Caco-2 (cell line): ENCODE measurements at regions not wholly inside any gene's neighbourhood (a gene's known extent, or its start where the extent isn't known, plus 50 kb on each side); places are given as distances from the start of the nearest gene placed in this dataset.

Experiments
- BruUV-seq: library from RNA; stranded (reverse); fragments of 400-500 nt; replicated peaks from 2 replicates; lab custom pipeline; 2021; lab: Mats Ljungman, UMichigan
- CTCF ChIA-PET: fragments of 300-600 bp; sonication (Branson Sonifier 250); formaldehyde crosslinking; loops from one replicate; lab custom pipeline; 2022; ENCODE audit warnings: antibody characterized with exemption; lab: Charles Lee
- POLR2A ChIA-PET: fragments of 300-600 bp; sonication (Branson Sonifier 250); formaldehyde crosslinking; loops from one replicate; lab custom pipeline; 2022; ENCODE audit warnings: antibody characterized with exemption; lab: Charles Lee
- DNase-seq, 2 experiments: peaks; one replicate each; pipeline versions ENCODE4 v3.0.0 to v3.0.0-alpha.2; 2020 to 2022
- H3K27me3 ChIP-seq: replicated peaks from 2 replicates; pipeline ENCODE4 v1.6.0; 2011; ENCODE audit warnings: low read length; ENCODE audit not compliant: control insufficient read depth, insufficient read depth
- H3K36me3 ChIP-seq: 2 replicates; pipeline ENCODE4 v1.5.1; 2011; ENCODE audit warnings: low read length; ENCODE audit not compliant: control insufficient read depth, insufficient read depth
- H3K4me1 ChIP-seq: fragments of 250-450 bp; sonication (Bioruptor Pico); 2 replicates; pipeline ENCODE4 v1.5.1; 2020; ENCODE audit warnings: mild to moderate bottlenecking
- H3K4me3 ChIP-seq: 2 replicates; pipeline ENCODE4 v1.5.1; 2011; ENCODE audit warnings: low read depth, mild to moderate bottlenecking, control low read depth, low read length
- H3K9me3 ChIP-seq: fragments of 250-450 bp; sonication (Bioruptor Pico); 2 replicates; pipeline ENCODE4 v1.5.1; 2020; ENCODE audit warnings: mild to moderate bottlenecking, moderate library complexity
- H3K27ac Mint-ChIP-seq: one replicate; pipeline ENCODE4 v1.8.0; 2022; ENCODE audit warnings: mixed read lengths; ENCODE audit not compliant: unreplicated experiment
- H3K27me3 Mint-ChIP-seq: one replicate; pipeline ENCODE4 v1.8.0; 2022; ENCODE audit warnings: mixed read lengths; ENCODE audit not compliant: insufficient read depth, unreplicated experiment
- H3K36me3 Mint-ChIP-seq: one replicate; pipeline ENCODE4 v1.8.0; 2022; ENCODE audit warnings: mild to moderate bottlenecking, mixed read lengths; ENCODE audit not compliant: insufficient read depth, unreplicated experiment
- H3K4me1 Mint-ChIP-seq: one replicate; pipeline ENCODE4 v1.8.0; 2022; ENCODE audit warnings: low read depth, mixed read lengths; ENCODE audit not compliant: unreplicated experiment
- H3K4me3 Mint-ChIP-seq: one replicate; pipeline ENCODE4 v1.8.0; 2022; ENCODE audit warnings: mild to moderate bottlenecking, moderate library complexity, mixed read lengths; ENCODE audit not compliant: unreplicated experiment
- H3K9me3 Mint-ChIP-seq: one replicate; pipeline ENCODE4 v1.8.0; 2022; ENCODE audit warnings: mixed read lengths; ENCODE audit not compliant: unreplicated experiment
- intact Hi-C: fragments of 100-400 bp; cut with micrococcal nuclease; formaldehyde crosslinking; loops from one replicate; pipeline ENCODE4 v1.10.0; 2022; ENCODE audit not compliant: unreplicated experiment
- TF ChIP-seq, protein P1 (sequence below), 2 experiments: fragments of 200-600 bp in 1 of 2; IDR thresholded peaks; 1 replicate in 1 of 2; 2 replicates in 1 of 2; pipeline versions ENCODE4 v1.5.1 to v1.8.0; 2011 to 2022; ENCODE audit warnings: antibody characterized with exemption in 1 of 2, control low read depth in 1 of 2, inconsistent platforms in 1 of 2, low read depth in 1 of 2, low read length in 1 of 2, mild to moderate bottlenecking in 1 of 2, moderate library complexity in 1 of 2; ENCODE audit not compliant: insufficient read depth in 1 of 2, severe bottlenecking in 1 of 2, unreplicated experiment in 1 of 2

DNA sequence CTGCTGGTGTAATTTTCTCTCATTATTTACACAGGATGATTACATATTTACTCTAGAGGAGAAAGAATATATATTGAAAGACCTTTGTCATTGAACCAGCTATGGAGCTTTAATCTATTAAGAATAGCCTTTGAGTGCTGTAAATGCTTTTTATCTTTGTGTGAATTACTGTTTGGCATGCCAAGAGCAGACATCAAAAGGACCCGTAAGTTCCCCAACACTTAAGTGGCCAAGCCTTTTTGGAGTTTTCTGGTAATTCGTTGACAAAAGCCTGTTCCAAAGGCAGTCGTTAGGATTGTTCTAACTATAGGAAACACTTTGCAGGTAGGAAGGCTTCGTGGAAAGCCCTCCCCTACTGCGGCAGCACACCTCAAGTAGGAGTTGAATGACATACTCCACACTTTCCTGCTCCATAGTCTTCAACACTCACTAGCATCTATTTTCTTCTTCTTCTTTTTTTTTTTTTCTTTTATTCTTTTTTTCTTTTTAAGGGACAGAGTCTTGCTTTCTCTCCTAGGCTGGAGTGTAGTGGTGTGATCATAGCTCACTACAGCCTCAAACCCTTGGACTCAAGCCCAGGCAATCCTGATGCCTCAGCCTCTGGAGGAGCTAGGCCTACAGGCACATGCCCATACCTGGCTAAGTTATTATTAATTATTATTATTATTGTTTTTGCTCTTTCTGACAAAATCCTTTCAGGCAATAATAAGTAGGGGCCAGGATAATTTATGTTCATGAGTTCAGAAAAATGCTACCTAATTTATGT, 98.6 kb downstream of the SUCNR1 start:
- Histone ChIP-seq H3K4me3 (no peak overlapping the region), H3K36me3 (no peaks in the 10 kb centered on the region), H3K4me1 (peaks cover 62% of the 10 kb centered on the region), H3K27me3 (no peaks in the 10 kb centered on the region), H3K9me3 (0 out of 2 replicates have a peak, but pooled peaks cover 3% of the 10 kb centered on the region)
- BruUV-seq: TSS peak; percentile 75
- intact Hi-C loops: loop anchor here (1.0 to 5.0 kb wide), 5 partner anchors 14 to 297 kb away; partner anchors contain the start of gene MBNL1
- peaks cover 13% of the 10 kb centered on the region for H3K9me3 Mint-ChIP-seq
- DNase-seq: peak; percentile 81
- peak overlapping the region; percentile 94 for H3K27ac Mint-ChIP-seq
- TF ChIP-seq, protein P1, sequence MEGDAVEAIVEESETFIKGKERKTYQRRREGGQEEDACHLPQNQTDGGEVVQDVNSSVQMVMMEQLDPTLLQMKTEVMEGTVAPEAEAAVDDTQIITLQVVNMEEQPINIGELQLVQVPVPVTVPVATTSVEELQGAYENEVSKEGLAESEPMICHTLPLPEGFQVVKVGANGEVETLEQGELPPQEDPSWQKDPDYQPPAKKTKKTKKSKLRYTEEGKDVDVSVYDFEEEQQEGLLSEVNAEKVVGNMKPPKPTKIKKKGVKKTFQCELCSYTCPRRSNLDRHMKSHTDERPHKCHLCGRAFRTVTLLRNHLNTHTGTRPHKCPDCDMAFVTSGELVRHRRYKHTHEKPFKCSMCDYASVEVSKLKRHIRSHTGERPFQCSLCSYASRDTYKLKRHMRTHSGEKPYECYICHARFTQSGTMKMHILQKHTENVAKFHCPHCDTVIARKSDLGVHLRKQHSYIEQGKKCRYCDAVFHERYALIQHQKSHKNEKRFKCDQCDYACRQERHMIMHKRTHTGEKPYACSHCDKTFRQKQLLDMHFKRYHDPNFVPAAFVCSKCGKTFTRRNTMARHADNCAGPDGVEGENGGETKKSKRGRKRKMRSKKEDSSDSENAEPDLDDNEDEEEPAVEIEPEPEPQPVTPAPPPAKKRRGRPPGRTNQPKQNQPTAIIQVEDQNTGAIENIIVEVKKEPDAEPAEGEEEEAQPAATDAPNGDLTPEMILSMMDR (IDR thresholded peaks at IDR 0.05; ENCODE audit: insufficient read depth in 1 of 2, low read depth in 1 of 2, low read length in 1 of 2, severe bottlenecking in 1 of 2, unreplicated experiment in 1 of 2): no peak
- H3K4me1 Mint-ChIP-seq: peaks cover 38% of the 10 kb centered on the region
- no peaks in the 10 kb centered on the region for H3K27me3 Mint-ChIP-seq
- H3K36me3 Mint-ChIP-seq: no peaks in the 10 kb centered on the region
- ChIA-PET CTCF (interaction anchor here (1.0 kb wide), 1 partner anchor 15 kb away, joined by 4 read pairs; no protein-coding TSS in a partner anchor), POLR2A (no interaction called here)
- peak overlapping the region; percentile 55 for H3K4me3 Mint-ChIP-seq

- ChIA-PET CTCF (no interaction called here), POLR2A (no interaction called here)
- Histone ChIP-seq H3K4me3 (no peak overlapping the region), H3K9me3 (no peaks in the 10 kb centered on the region; the same call in 1 of the 2 replicates), H3K4me1 (peaks cover 62% of the 10 kb centered on the region), H3K27me3 (no peaks in the 10 kb centered on the region), H3K36me3 (no peaks in the 10 kb centered on the region)
- peaks cover 34% of the 10 kb centered on the region for H3K4me1 Mint-ChIP-seq
- no peaks in the 10 kb centered on the region for H3K36me3 Mint-ChIP-seq
- no peaks in the 10 kb centered on the region for H3K27me3 Mint-ChIP-seq
- BruUV-seq: no TSS peak
- no peak overlapping the region for H3K27ac Mint-ChIP-seq
- TF ChIP-seq, protein P1 (IDR thresholded peaks at IDR 0.05; ENCODE audit: insufficient read depth in 1 of 2, low read depth in 1 of 2, low read length in 1 of 2, severe bottlenecking in 1 of 2, unreplicated experiment in 1 of 2): no peak
- H3K9me3 Mint-ChIP-seq: no peaks in the 10 kb centered on the region
- intact Hi-C loops: loop anchor here (5.0 kb wide), 1 partner anchor 63 kb away; no protein-coding TSS in a partner anchor
- H3K4me3 Mint-ChIP-seq: no peak overlapping the region
- no peak for DNase-seq
Observed at GRCh38 chr3:151974067-151974466, 100.6 kb downstream of the SUCNR1 start.

- DNase-seq: no peak
- Histone ChIP-seq H3K9me3 (no peaks in the 10 kb centered on the region; the same call in 1 of the 2 replicates), H3K4me1 (peaks cover 40% of the 10 kb centered on the region), H3K4me3 (no peak overlapping the region), H3K27me3 (no peaks in the 10 kb centered on the region), H3K36me3 (no peaks in the 10 kb centered on the region)
- Mint-ChIP-seq H3K4me3 (no peak overlapping the region), H3K27ac (no peak overlapping the region), H3K4me1 (peaks cover 22% of the 10 kb centered on the region), H3K36me3 (no peaks in the 10 kb centered on the region), H3K27me3 (no peaks in the 10 kb centered on the region), H3K9me3 (no peaks in the 10 kb centered on the region)
- TF ChIP-seq, protein P1 (IDR thresholded peaks at IDR 0.05; ENCODE audit: insufficient read depth in 1 of 2, low read depth in 1 of 2, low read length in 1 of 2, severe bottlenecking in 1 of 2, unreplicated experiment in 1 of 2): no peak
- CTCF ChIA-PET: no interaction called here
- BruUV-seq: no TSS peak
- POLR2A ChIA-PET: no interaction called here
- intact Hi-C loops: no loop called here
Observed at GRCh38 chr3:151976211-151977050, 103.0 kb downstream of the SUCNR1 start.
